GM18907 (cell line): ENCODE measurements at regions not wholly inside any gene's neighbourhood (a gene's known extent, or its start where the extent isn't known, plus 50 kb on each side); places are given as distances from the start of the nearest gene placed in this dataset.
"Not testable (repeated sequence)": the region's sequence is repeated elsewhere in the genome, so short reads cannot be mapped to it uniquely, and the experiment has no call there.

Experiments
- ATAC-seq: cut with Tn5 transposase; IDR thresholded peaks from one replicate; pipeline ENCODE4 v1.9.1; 2021; ENCODE audit warnings: mild to moderate bottlenecking, moderate library complexity; ENCODE audit not compliant: unreplicated experiment

DNA sequence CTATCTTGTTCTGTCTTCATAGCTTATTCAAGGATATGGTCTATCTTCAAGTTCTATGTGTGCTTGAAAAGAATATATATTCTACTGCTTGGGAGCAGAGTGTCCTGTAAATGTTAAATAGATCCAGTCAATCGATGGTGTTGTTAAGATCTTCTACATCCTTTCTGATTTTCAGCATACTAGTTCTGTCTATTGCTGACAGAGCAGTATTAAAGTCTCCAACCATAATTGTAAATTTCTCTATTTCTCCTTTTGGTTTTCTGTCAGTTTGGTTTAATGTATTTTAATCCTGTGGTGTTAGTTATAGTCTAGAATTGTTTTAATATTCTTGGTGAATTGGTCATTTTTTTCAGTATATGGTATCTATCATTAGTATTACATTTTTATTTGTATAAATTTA is 124.0 kb upstream of the COX7C start:
- no peak for ATAC-seq

DNA sequence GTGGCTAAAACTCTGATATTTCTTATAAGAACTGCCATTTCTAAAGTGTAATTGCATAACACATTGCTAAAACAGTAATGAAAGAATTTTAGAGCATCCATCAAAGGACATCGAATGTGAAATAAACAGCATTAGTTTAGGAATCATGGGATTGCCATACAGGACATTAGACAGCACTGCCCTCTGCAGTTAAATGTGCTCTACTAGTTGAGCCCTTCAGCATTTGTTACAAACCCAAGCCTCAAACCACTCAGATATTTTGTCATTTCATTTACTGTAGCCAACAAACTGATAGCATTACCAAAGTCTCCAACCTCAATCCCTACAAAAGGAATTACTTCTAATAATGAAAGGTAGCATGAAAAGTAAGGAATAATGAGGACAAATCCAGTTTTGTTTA is 116.8 kb upstream of the COX7C start:
- ATAC-seq: no peak

- ATAC-seq: no peak
Measured at GRCh38 chr5:86507574-86507973, 110.2 kb upstream of the COX7C start.

GRCh38 chr5:86510330-86510915 is 107.3 kb upstream of the COX7C start:
- ATAC-seq: not testable (repeated sequence)

GRCh38 chr5:86523718-86524117 is 94.0 kb upstream of the COX7C start:
- no peak for ATAC-seq

- no peak for ATAC-seq
Measured at GRCh38 chr5:86525622-86526021, 92.1 kb upstream of the COX7C start.

GRCh38 chr5:86526811-86527348 is 90.9 kb upstream of the COX7C start:
- peak; percentile 78 for ATAC-seq

DNA sequence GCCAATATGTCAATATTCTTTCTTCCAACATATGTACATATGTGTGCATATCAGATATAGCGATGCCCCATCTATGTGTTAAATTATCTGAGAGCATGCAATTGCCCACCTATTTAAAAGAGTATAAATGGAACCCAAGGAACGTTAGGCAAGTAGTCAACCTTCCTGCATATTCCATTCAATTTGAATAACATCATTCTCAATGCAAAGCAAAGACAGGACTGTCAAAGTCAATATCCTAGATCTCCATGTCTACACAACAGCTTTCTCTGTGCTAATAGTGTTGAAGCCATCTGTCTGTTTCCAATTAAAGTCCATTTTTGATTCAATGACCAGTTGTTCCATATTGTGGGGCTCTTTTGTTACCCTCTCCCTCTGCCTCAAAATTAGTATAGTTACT is 85.3 kb upstream of the COX7C start:
- no peak for ATAC-seq

DNA sequence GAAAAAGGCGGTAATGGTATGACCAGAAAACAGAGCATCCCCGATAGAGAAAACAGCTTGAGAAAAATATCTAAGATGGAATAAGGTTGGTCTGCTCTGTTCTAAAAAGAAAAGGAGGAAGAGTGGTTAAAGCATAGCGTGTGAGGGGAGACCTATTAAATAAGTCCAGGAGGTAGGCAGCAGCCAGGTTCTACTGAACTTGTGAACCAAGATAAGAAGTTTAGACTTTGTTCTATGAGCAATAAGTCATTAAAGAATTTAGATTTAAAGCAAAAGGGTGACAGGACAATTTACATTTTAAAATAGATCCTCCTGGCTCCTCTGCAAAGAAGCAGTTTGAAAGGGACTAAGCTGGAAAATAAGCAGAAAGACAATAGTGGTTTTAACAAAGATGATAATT is 81.3 kb upstream of the COX7C start:
- ATAC-seq: no peak

- no peak for ATAC-seq
Measured at GRCh38 chr5:86542532-86542931, 75.2 kb upstream of the COX7C start.

GRCh38 chr5:86546044-86546443 is 71.7 kb upstream of the COX7C start:
- ATAC-seq: no peak

DNA sequence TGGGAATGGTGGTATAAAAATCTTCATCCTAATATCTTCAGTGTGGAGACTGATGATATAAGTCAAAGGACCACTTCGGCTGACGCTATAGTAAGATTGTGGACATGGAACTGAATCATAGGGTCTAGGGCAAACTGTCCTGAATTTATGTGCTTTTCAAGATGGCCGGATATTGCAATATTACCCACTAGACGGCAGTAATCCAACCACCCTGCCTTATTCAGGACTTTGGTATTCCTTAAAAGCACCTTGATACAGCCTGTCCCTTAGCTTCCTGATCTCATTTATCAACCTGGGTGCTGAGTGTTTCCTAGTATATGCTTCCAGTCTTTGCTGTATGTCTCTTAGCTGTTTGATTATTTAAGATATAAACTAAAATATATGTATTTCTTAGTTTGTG is 71.2 kb upstream of the COX7C start:
- no peak for ATAC-seq

DNA sequence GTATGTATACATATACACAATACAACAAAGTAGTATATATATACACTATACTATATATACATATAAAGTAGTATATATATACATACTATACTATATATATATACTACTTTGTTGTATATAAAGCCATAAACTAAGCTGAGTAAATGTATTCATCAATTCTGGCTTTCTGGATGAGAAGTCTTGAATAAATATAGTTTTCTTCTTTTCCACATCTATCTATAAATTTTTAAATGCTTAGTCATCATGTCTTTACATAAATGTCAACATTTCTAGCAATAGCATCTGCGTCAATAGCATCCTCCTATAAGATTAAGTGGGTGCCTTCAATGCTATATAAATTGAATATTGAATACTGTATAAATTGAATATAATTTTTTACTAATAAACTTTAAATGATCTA is 63.1 kb upstream of the COX7C start:
- ATAC-seq: no peak

- peak; percentile 59 for ATAC-seq
Measured at GRCh38 chr5:86557920-86558319, 59.8 kb upstream of the COX7C start.

DNA sequence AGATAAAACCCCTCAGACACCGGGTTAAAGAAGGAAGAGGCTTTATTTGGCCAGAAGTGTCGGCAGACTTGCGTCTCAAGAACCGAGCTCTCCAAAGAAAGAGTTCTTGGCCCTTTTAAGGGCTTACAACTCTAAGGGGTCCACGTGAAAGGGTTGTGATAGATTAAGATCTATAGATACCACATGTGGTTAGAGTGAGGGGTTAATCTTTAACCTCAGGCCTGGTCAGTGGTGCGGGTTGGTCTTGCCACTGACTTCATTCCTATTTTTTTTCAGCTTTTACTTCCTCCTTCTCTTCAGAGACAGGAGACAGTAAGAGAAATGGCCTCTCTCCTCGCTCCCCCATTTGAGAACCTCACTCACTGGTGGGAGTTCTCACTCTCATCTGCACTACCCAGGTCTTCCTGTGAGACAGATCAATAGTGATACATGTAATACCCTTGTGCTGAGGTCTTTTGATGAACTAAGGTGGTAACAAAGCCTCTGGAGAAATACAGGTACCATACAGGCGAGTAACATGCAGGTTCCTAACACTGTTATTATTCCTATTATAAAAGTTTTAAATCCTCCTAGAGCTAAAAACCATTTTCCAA is 52.4 kb upstream of the COX7C start:
- ATAC-seq: peak; percentile 89

DNA sequence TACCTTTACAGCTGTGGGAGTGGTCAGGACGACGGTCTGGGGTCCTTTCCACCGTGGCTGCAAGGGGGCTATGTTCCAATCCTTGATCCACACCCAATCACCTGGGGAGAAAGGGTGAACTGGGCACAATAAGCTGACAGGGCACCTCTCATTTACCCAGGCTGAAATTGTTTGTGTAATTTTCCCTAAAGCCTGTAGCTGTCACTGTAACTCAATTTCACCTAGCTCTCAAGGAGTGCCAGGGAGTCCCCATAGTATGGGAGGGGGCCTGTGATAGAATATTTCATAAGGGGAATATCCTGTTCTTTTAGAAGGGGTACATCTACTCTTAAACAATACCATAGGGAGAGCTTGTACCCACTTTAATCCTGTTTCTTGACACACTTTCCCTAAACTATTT is 51.7 kb upstream of the COX7C start:
- not testable (repeated sequence) for ATAC-seq
